GM23338 (cell line): ENCODE measurements at regions not wholly inside any gene's neighbourhood (a gene's known extent, or its start where the extent isn't known, plus 50 kb on each side); places are given as distances from the start of the nearest gene placed in this dataset.

ENCODE experiments used
- CREB1 ChIP-seq: fragments of 250-450 bp; sonication (Bioruptor Pico); IDR thresholded peaks from 2 replicates; pipeline ENCODE4 v1.5.0; 2020; ENCODE audit warnings: low read depth, mild to moderate bottlenecking, moderate library complexity
- EZH2 ChIP-seq: fragments of 200-600 bp; sonication (generic); IDR thresholded peaks from one replicate; pipeline ENCODE4 v1.8.0; 2017; ENCODE audit warnings: antibody characterized with exemption, mild to moderate bottlenecking, low read depth; ENCODE audit not compliant: unreplicated experiment
- EZH2phosphoT487 ChIP-seq: fragments of 200-600 bp; sonication (generic); IDR thresholded peaks from one replicate; pipeline ENCODE4 v1.8.1; 2018; ENCODE audit warnings: antibody characterized with exemption; ENCODE audit not compliant: unreplicated experiment
- JUNB ChIP-seq: IDR thresholded peaks from one replicate; pipeline ENCODE4 v1.6.1; 2016; ENCODE audit warnings: antibody characterized with exemption; ENCODE audit not compliant: unreplicated experiment
- NANOG ChIP-seq: IDR thresholded peaks from 2 replicates; pipeline ENCODE4 v1.6.1; 2016; ENCODE audit warnings: antibody characterized with exemption, borderline replicate concordance
- POLR2AphosphoS5 ChIP-seq: IDR thresholded peaks from 2 replicates; pipeline ENCODE4 v1.6.1; 2016; ENCODE audit warnings: antibody characterized with exemption, low read depth
- STAT1 ChIP-seq: IDR thresholded peaks from one replicate; pipeline ENCODE4 v1.6.1; 2016; ENCODE audit warnings: antibody characterized with exemption; ENCODE audit not compliant: unreplicated experiment
- ZNF114 ChIP-seq: fragments of 250-450 bp; sonication (Bioruptor Pico); IDR thresholded peaks from 2 replicates; pipeline ENCODE4 v1.5.0; 2020; ENCODE audit warnings: mild to moderate bottlenecking, moderate library complexity
- ZNF331 ChIP-seq: fragments of 250-450 bp; sonication (Bioruptor Pico); IDR thresholded peaks from 2 replicates; pipeline ENCODE4 v1.5.0; 2020; ENCODE audit warnings: low read depth, mild to moderate bottlenecking, moderate library complexity
- TF ChIP-seq, protein P1 (sequence below), 2 experiments: fragments of 200-600 bp in 1 of 2; sonication (generic) in 1 of 2; conservative IDR thresholded peaks; 2 replicates each; pipeline versions ENCODE4 v1.5.1 to v1.6.1; 2016 to 2017; ENCODE audit warnings: antibody characterized with exemption in 2 of 2, low read depth in 2 of 2, mild to moderate bottlenecking in 2 of 2, moderate library complexity in 1 of 2
- TF ChIP-seq, protein P2 (sequence below): IDR thresholded peaks from one replicate; pipeline ENCODE4 v1.6.1; 2018; ENCODE audit warnings: antibody characterized with exemption; ENCODE audit not compliant: unreplicated experiment
- TF ChIP-seq, protein P3 (sequence below): IDR thresholded peaks from 2 replicates; pipeline ENCODE4 v1.6.1; 2016; ENCODE audit warnings: antibody characterized with exemption
- TF ChIP-seq, protein P4 (sequence below): fragments of 250-450 bp; sonication (Bioruptor Pico); IDR thresholded peaks from 2 replicates; pipeline ENCODE4 v1.5.0; 2020; ENCODE audit warnings: mild to moderate bottlenecking, moderate library complexity

- TF ChIP-seq EZH2: no peak
- TF ChIP-seq, protein P1, sequence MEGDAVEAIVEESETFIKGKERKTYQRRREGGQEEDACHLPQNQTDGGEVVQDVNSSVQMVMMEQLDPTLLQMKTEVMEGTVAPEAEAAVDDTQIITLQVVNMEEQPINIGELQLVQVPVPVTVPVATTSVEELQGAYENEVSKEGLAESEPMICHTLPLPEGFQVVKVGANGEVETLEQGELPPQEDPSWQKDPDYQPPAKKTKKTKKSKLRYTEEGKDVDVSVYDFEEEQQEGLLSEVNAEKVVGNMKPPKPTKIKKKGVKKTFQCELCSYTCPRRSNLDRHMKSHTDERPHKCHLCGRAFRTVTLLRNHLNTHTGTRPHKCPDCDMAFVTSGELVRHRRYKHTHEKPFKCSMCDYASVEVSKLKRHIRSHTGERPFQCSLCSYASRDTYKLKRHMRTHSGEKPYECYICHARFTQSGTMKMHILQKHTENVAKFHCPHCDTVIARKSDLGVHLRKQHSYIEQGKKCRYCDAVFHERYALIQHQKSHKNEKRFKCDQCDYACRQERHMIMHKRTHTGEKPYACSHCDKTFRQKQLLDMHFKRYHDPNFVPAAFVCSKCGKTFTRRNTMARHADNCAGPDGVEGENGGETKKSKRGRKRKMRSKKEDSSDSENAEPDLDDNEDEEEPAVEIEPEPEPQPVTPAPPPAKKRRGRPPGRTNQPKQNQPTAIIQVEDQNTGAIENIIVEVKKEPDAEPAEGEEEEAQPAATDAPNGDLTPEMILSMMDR (conservative IDR thresholded peaks at IDR 0.05; ENCODE audit: low read depth in 2 of 2): no peak
- TF ChIP-seq, protein P2, sequence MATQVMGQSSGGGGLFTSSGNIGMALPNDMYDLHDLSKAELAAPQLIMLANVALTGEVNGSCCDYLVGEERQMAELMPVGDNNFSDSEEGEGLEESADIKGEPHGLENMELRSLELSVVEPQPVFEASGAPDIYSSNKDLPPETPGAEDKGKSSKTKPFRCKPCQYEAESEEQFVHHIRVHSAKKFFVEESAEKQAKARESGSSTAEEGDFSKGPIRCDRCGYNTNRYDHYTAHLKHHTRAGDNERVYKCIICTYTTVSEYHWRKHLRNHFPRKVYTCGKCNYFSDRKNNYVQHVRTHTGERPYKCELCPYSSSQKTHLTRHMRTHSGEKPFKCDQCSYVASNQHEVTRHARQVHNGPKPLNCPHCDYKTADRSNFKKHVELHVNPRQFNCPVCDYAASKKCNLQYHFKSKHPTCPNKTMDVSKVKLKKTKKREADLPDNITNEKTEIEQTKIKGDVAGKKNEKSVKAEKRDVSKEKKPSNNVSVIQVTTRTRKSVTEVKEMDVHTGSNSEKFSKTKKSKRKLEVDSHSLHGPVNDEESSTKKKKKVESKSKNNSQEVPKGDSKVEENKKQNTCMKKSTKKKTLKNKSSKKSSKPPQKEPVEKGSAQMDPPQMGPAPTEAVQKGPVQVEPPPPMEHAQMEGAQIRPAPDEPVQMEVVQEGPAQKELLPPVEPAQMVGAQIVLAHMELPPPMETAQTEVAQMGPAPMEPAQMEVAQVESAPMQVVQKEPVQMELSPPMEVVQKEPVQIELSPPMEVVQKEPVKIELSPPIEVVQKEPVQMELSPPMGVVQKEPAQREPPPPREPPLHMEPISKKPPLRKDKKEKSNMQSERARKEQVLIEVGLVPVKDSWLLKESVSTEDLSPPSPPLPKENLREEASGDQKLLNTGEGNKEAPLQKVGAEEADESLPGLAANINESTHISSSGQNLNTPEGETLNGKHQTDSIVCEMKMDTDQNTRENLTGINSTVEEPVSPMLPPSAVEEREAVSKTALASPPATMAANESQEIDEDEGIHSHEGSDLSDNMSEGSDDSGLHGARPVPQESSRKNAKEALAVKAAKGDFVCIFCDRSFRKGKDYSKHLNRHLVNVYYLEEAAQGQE: no peak
- no peak for TF ChIP-seq CREB1
- no peak for TF ChIP-seq POLR2AphosphoS5
- no peak for TF ChIP-seq EZH2phosphoT487
- no peak for TF ChIP-seq ZNF114 (CRISPR knock-in tag)
- no peak for TF ChIP-seq ZNF331 (CRISPR knock-in tag)
- no peak for TF ChIP-seq JUNB
- no peak for TF ChIP-seq STAT1
- TF ChIP-seq NANOG: no peak
- TF ChIP-seq, protein P3, sequence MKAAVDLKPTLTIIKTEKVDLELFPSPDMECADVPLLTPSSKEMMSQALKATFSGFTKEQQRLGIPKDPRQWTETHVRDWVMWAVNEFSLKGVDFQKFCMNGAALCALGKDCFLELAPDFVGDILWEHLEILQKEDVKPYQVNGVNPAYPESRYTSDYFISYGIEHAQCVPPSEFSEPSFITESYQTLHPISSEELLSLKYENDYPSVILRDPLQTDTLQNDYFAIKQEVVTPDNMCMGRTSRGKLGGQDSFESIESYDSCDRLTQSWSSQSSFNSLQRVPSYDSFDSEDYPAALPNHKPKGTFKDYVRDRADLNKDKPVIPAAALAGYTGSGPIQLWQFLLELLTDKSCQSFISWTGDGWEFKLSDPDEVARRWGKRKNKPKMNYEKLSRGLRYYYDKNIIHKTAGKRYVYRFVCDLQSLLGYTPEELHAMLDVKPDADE: no peak
- TF ChIP-seq, protein P4, sequence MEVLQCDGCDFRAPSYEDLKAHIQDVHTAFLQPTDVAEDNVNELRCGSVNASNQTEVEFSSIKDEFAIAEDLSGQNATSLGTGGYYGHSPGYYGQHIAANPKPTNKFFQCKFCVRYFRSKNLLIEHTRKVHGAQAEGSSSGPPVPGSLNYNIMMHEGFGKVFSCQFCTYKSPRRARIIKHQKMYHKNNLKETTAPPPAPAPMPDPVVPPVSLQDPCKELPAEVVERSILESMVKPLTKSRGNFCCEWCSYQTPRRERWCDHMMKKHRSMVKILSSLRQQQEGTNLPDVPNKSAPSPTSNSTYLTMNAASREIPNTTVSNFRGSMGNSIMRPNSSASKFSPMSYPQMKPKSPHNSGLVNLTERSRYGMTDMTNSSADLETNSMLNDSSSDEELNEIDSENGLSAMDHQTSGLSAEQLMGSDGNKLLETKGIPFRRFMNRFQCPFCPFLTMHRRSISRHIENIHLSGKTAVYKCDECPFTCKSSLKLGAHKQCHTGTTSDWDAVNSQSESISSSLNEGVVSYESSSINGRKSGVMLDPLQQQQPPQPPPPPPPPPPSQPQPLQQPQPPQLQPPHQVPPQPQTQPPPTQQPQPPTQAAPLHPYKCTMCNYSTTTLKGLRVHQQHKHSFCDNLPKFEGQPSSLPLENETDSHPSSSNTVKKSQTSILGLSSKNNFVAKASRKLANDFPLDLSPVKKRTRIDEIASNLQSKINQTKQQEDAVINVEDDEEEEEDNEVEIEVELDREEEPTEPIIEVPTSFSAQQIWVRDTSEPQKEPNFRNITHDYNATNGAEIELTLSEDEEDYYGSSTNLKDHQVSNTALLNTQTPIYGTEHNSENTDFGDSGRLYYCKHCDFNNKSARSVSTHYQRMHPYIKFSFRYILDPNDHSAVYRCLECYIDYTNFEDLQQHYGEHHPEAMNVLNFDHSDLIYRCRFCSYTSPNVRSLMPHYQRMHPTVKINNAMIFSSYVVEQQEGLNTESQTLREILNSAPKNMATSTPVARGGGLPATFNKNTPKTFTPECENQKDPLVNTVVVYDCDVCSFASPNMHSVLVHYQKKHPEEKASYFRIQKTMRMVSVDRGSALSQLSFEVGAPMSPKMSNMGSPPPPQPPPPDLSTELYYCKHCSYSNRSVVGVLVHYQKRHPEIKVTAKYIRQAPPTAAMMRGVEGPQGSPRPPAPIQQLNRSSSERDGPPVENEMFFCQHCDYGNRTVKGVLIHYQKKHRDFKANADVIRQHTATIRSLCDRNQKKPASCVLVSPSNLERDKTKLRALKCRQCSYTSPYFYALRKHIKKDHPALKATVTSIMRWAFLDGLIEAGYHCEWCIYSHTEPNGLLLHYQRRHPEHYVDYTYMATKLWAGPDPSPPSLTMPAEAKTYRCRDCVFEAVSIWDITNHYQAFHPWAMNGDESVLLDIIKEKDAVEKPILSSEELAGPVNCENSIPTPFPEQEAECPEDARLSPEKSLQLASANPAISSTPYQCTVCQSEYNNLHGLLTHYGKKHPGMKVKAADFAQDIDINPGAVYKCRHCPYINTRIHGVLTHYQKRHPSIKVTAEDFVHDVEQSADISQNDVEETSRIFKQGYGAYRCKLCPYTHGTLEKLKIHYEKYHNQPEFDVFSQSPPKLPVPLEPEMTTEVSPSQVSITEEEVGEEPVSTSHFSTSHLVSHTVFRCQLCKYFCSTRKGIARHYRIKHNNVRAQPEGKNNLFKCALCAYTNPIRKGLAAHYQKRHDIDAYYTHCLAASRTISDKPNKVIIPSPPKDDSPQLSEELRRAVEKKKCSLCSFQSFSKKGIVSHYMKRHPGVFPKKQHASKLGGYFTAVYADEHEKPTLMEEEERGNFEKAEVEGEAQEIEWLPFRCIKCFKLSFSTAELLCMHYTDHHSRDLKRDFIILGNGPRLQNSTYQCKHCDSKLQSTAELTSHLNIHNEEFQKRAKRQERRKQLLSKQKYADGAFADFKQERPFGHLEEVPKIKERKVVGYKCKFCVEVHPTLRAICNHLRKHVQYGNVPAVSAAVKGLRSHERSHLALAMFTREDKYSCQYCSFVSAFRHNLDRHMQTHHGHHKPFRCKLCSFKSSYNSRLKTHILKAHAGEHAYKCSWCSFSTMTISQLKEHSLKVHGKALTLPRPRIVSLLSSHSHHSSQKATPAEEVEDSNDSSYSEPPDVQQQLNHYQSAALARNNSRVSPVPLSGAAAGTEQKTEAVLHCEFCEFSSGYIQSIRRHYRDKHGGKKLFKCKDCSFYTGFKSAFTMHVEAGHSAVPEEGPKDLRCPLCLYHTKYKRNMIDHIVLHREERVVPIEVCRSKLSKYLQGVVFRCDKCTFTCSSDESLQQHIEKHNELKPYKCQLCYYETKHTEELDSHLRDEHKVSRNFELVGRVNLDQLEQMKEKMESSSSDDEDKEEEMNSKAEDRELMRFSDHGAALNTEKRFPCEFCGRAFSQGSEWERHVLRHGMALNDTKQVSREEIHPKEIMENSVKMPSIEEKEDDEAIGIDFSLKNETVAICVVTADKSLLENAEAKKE (CRISPR knock-in tag): no peak
These were observed 1125.7 kb downstream of the DNAJB9 start for GRCh38 chr7:109695419-109695818.
